WERI-Rb-1 (cell line): ENCODE measurements at regions not wholly inside any gene's neighbourhood (a gene's known extent, or its start where the extent isn't known, plus 50 kb on each side); places are given as distances from the start of the nearest gene placed in this dataset.

ENCODE experiments used
- DNase-seq: peaks from one replicate; pipeline ENCODE4 v3.0.0-alpha.2; 2020
- H3K27ac ChIP-seq: fragments of 250-450 bp; sonication (Bioruptor Pico); 2 replicates; pipeline ENCODE4 v1.5.1; 2020; ENCODE audit warnings: mild to moderate bottlenecking, moderate library complexity
- H3K27me3 ChIP-seq: fragments of 250-450 bp; sonication (Bioruptor Pico); 2 replicates; pipeline ENCODE4 v1.5.1; 2021; ENCODE audit warnings: mild to moderate bottlenecking, low read depth, moderate library complexity; ENCODE audit not compliant: insufficient read depth, severe bottlenecking
- H3K36me3 ChIP-seq: fragments of 250-450 bp; sonication (Bioruptor Pico); 2 replicates; pipeline ENCODE4 v1.5.1; 2020; ENCODE audit warnings: mild to moderate bottlenecking, moderate library complexity
- H3K4me3 ChIP-seq: 2 replicates; pipeline ENCODE4 v1.5.1; 2011; ENCODE audit warnings: low read depth, mild to moderate bottlenecking, control low read depth, low read length
- H3K9me3 ChIP-seq: fragments of 250-450 bp; sonication (Bioruptor Pico); 2 replicates; pipeline ENCODE4 v1.5.1; 2021; ENCODE audit warnings: mild to moderate bottlenecking, moderate library complexity; ENCODE audit not compliant: severe bottlenecking
- TF ChIP-seq, protein P1 (sequence below): IDR thresholded peaks from 2 replicates; pipeline ENCODE4 v1.5.1; 2011; ENCODE audit warnings: low read depth, mild to moderate bottlenecking, control low read depth, inconsistent platforms, low read length

GRCh38 chr5:103908336-103909080, 345.9 kb upstream of the NUDT12 start:
- DNase-seq = no peak
- H3K27me3 ChIP-seq = no peaks in the 10 kb centered on the region
- H3K36me3 ChIP-seq = no peaks in the 10 kb centered on the region
- no peak overlapping the region for H3K27ac ChIP-seq
- H3K9me3 ChIP-seq = no peaks in the 10 kb centered on the region
- TF ChIP-seq, protein P1, sequence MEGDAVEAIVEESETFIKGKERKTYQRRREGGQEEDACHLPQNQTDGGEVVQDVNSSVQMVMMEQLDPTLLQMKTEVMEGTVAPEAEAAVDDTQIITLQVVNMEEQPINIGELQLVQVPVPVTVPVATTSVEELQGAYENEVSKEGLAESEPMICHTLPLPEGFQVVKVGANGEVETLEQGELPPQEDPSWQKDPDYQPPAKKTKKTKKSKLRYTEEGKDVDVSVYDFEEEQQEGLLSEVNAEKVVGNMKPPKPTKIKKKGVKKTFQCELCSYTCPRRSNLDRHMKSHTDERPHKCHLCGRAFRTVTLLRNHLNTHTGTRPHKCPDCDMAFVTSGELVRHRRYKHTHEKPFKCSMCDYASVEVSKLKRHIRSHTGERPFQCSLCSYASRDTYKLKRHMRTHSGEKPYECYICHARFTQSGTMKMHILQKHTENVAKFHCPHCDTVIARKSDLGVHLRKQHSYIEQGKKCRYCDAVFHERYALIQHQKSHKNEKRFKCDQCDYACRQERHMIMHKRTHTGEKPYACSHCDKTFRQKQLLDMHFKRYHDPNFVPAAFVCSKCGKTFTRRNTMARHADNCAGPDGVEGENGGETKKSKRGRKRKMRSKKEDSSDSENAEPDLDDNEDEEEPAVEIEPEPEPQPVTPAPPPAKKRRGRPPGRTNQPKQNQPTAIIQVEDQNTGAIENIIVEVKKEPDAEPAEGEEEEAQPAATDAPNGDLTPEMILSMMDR = no peak
- H3K4me3 ChIP-seq = no peak overlapping the region

- no peaks in the 10 kb centered on the region for H3K9me3 ChIP-seq
These were observed 344.4 kb upstream of the NUDT12 start for GRCh38 chr5:103907001-103907400.

DNA sequence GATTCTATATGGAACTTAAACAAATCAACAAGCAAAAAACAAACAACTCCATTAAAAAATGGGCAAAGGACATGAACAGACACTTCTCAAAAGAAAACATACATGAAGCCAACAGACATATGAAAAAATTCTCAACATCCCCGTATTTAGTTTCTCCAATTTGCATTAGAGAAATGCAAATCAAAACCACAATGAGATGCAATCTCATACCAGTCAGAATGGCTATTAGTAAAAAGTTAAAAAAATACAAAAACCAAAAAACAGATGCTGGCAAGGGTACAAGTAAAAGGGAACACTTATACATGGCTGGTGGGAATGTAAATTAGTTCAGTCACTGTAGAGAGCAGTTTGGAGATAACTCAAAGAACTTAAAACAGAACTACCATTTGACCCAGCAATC, 342.1 kb upstream of the NUDT12 start:
- Histone ChIP-seq H3K36me3 (no peaks in the 10 kb centered on the region), H3K4me3 (no peak overlapping the region)
- TF ChIP-seq, protein P1 = no peak

More at GRCh38 chr5:103907001-103907400, 344.4 kb upstream of the NUDT12 start:
- Histone ChIP-seq H3K27ac (no peak overlapping the region), H3K4me3 (no peak overlapping the region), H3K36me3 (no peaks in the 10 kb centered on the region), H3K27me3 (no peaks in the 10 kb centered on the region)
- DNase-seq = no peak
- TF ChIP-seq, protein P1 = no peak

GRCh38 chr5:103902893-103903292, 340.3 kb upstream of the NUDT12 start:
- H3K27ac ChIP-seq = no peak overlapping the region
- DNase-seq = no peak
- no peak overlapping the region for H3K4me3 ChIP-seq
- H3K27me3 ChIP-seq = no peaks in the 10 kb centered on the region
- no peaks in the 10 kb centered on the region for H3K9me3 ChIP-seq
- TF ChIP-seq, protein P1 = no peak
- no peaks in the 10 kb centered on the region for H3K36me3 ChIP-seq

More for the DNA sequence above, 342.1 kb upstream of the NUDT12 start:
- Histone ChIP-seq H3K9me3 (no peaks in the 10 kb centered on the region), H3K27me3 (no peaks in the 10 kb centered on the region), H3K27ac (no peak overlapping the region)
- DNase-seq = no peak

GRCh38 chr5:103901885-103902284, 339.3 kb upstream of the NUDT12 start:
- DNase-seq = no peak
- no peaks in the 10 kb centered on the region for H3K36me3 ChIP-seq
- H3K4me3 ChIP-seq = no peak overlapping the region
- TF ChIP-seq, protein P1 = no peak
- H3K27ac ChIP-seq = no peak overlapping the region
- H3K9me3 ChIP-seq = no peaks in the 10 kb centered on the region
- H3K27me3 ChIP-seq = no peaks in the 10 kb centered on the region

GRCh38 chr5:103896593-103896992, 334.0 kb upstream of the NUDT12 start:
- TF ChIP-seq, protein P1 = no peak
- Histone ChIP-seq H3K9me3 (no peaks in the 10 kb centered on the region), H3K27me3 (no peaks in the 10 kb centered on the region), H3K27ac (no peak overlapping the region), H3K4me3 (no peak overlapping the region), H3K36me3 (no peaks in the 10 kb centered on the region)
- DNase-seq = no peak
